Stimulated activated CD4-positive, alpha-beta T cell treated with anti-CD3 and anti-CD28 coated beads, Interleukin-15, amount 100 ng/mL, for 48 hours (primary cell): ENCODE measurements at regions not wholly inside any gene's neighbourhood (a gene's known extent, or its start where the extent isn't known, plus 50 kb on each side); places are given as distances from the start of the nearest gene placed in this dataset.
"Not testable (repeated sequence)": the region's sequence is repeated elsewhere in the genome, so short reads cannot be mapped to it uniquely, and the experiment has no call there.

ENCODE experiments used
- DNase-seq, 2 donors: peaks; one replicate each; pipeline ENCODE4 v3.0.0-alpha.2; 2020; ENCODE audit warnings: low read depth in 2 of 2

GRCh38 chr5:50898966-50899365 is 232.5 kb downstream of the PARP8 start:
- no peak for DNase-seq

- DNase-seq = no peak
These were observed 234.6 kb downstream of the PARP8 start for GRCh38 chr5:50900952-50901510.

GRCh38 chr5:50903651-50904050 is 237.2 kb downstream of the PARP8 start:
- DNase-seq = no peak

- no peak for DNase-seq
These were observed 239.6 kb downstream of the PARP8 start for GRCh38 chr5:50905996-50906570.

GRCh38 chr5:50920160-50920559 is 253.7 kb downstream of the PARP8 start:
- DNase-seq = not testable (repeated sequence)

GRCh38 chr5:50921366-50922133 is 255.1 kb downstream of the PARP8 start:
- DNase-seq = no peak

GRCh38 chr5:50922134-50922941 is 255.9 kb downstream of the PARP8 start:
- peak in 1 of 2 donors; percentile 7 for DNase-seq

GRCh38 chr5:50922942-50923767 is 256.7 kb downstream of the PARP8 start:
- no peak for DNase-seq

- no peak for DNase-seq
These were observed 257.5 kb downstream of the PARP8 start for GRCh38 chr5:50923768-50924494.

GRCh38 chr5:50927953-50928352 is 261.5 kb downstream of the PARP8 start:
- DNase-seq = no peak

- no peak for DNase-seq
These were observed 262.7 kb downstream of the PARP8 start for GRCh38 chr5:50929174-50929573.

- DNase-seq = no peak
These were observed 267.9 kb downstream of the PARP8 start for GRCh38 chr5:50934343-50934742.

GRCh38 chr5:50945139-50945538 is 278.7 kb downstream of the PARP8 start:
- DNase-seq = no peak

- no peak for DNase-seq
These were observed 281.7 kb downstream of the PARP8 start for GRCh38 chr5:50947906-50948683.

GRCh38 chr5:50953290-50953689 is 286.9 kb downstream of the PARP8 start:
- no peak for DNase-seq

GRCh38 chr5:50958852-50959457 is 292.5 kb downstream of the PARP8 start:
- no peak for DNase-seq

- DNase-seq = peak; percentile 24 to 55
These were observed 296.8 kb downstream of the PARP8 start for GRCh38 chr5:50962934-50963872.

GRCh38 chr5:50963971-50964745 is 297.7 kb downstream of the PARP8 start:
- no peak for DNase-seq
